Middle frontal gyrus (tissue), 1 donor: ENCODE measurements at regions not wholly inside any gene's neighbourhood (a gene's known extent, or its start where the extent isn't known, plus 50 kb on each side); places are given as distances from the start of the nearest gene placed in this dataset.

ENCODE experiments used
- DNase-seq: peaks from one replicate; pipeline ENCODE4 v3.0.0-alpha.2; 2015; ENCODE audit warnings: low spot score; ENCODE audit errors: extremely low spot score

GRCh38 chr5:98639274-98639673 is 134.2 kb upstream of the RGMB start:
- DNase-seq, result no peak

GRCh38 chr5:98641671-98642070 is 131.8 kb upstream of the RGMB start:
- DNase-seq, result no peak

- DNase-seq, result no peak
These were observed 129.9 kb upstream of the RGMB start for GRCh38 chr5:98643569-98643968.

DNA sequence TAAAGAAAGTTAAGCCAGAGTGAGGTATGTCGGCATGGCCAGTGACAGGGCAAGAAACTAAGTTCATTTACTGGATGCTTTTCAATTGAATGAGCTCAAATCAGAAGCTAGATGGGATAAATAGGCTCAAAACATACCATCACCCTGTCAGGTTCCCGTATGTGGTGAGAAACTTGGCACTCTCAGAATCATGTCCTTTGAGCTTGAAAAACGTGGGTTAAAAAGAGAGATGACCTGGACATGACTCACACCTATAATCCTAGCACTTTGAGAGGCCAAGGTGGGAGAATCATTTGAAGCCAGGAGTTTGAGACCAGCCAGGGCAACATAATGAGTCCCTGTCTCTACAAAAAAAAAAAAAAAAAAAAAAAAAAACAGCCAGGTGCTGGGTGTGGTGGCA is 121.7 kb upstream of the RGMB start:
- DNase-seq, result no peak

DNA sequence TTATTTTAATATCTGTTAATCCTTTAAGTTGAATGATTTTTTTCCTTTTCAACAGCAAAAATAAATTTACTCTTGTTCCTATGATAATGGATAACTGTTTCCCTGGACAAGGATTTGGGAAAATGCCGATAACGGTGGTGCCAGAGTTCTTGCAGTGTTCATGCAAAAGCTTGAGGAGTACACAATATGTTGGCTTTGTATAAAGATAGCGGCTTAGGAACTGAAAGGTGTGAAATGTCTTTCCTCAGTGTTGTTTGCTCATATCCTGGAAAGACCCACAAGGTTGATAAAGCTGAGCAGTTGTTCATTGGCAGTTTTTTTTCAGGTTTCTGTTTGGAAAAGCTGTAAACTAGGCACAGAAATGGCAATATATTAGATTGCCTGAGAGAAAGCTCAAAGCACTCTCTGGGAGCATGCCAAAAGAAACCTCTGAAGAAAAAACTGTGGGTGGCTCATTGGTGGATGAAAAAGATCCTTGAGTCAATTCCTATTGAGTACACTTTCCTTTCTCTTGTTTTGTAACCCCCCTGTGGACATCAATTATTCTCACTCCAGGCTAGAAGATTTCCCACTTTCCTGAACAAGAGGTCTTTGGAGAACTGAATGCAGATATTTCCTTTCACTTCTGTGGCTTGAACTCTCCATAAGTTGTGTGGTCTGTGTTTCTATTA is 117.2 kb upstream of the RGMB start:
- DNase-seq, result peak; percentile 3

GRCh38 chr5:98656796-98657195 is 116.7 kb upstream of the RGMB start:
- no peak for DNase-seq

DNA sequence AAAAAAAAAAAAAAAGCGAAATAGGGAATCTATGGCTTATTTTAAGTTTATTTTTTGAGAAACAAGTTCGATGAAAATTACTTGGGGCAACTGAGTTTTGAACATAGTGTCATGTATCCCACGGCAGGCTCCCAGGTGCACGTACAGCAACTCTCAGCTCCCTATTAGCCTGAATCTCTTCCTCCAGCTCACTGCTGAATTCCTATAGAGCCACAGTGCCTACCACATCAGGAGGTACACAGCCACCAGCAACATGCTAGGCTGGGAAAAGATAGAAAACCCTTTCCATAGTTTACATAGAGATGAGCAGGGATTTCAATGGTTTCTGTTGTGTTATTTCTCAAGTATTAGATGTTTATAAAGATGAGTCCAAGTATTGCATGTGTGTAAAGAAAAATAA is 115.9 kb upstream of the RGMB start:
- DNase-seq, result no peak

- DNase-seq, result no peak
These were observed 109.9 kb upstream of the RGMB start for GRCh38 chr5:98663521-98663920.

DNA sequence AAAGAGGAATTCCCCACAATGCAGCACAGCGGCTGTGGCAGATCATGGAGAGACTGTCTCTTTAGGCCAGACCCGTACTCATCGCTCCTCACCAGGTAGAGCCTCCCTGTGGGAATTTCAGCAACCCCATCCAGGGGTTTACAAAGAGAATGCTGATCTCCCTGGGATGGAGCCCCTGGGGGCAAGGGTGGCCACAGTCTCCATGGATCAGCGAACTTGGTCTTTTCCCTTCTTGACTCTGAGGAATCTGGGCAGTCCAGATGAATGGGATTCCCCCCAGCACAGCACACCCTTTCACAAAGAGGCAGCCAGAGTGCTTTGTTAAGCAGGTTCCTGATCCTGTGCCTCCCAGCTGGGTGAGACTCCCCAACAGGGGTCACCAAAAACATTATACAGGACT is 108.7 kb upstream of the RGMB start:
- no peak for DNase-seq

- no peak for DNase-seq
These were observed 93.5 kb upstream of the RGMB start for GRCh38 chr5:98679963-98680362.

DNA sequence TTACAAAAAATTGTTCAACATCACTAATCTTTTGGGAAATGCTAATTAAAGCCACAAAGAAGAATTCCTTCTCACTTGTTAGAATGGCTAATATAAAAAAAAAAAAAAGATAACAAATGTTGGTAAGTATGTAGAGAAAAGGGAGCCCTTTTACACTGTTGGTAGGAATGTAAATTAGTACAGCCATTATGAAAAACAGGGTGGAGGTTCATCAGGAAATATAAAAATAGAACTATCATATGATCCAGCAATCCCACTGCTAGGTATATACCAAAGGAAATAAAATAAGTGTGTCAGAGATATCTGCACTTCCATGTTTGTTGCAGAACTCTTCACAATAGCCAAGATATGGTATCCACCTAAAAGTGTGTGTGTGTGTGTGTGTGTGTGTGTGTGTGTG is 83.5 kb upstream of the RGMB start:
- no peak for DNase-seq

DNA sequence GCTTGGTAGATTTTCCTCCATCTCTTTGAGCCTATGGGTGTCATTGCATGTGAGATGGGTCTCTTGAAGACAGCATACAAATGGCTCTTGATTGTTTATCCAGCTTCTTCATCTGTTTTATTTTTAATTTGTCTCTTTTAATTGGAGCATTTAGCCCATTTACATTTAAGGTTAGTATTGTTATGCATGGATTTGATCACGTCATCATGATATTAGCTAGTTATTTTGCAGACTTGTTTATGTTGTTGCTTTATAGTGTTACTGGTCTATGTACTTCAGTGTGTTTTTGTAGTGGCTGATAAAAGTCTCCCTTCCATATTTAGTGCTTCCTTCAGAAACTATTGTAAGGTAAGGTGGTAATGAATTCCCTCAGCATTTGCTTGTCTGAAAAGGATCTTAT is 78.6 kb upstream of the RGMB start:
- DNase-seq, result no peak

- no peak for DNase-seq
These were observed 75.1 kb upstream of the RGMB start for GRCh38 chr5:98698359-98698758.

DNA sequence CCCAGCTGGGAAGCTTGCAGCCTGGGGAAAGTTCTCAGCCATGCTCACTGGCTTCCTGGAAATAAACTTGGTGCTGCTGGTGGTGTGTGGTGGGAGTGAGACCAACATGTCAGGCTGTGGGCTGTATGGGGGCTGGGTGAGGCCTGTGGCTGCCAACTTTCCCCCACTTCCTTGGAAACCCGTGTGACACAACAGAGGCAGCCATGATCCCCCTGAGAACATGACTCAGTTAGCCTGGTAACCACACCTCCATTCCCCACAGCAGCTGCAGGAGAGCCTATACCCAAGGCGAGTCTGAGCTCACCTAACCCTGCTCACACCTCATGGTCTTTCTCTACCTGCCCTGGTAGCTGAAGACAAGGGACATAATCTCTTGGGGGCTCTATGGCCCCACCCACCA is 72.7 kb upstream of the RGMB start:
- no peak for DNase-seq

DNA sequence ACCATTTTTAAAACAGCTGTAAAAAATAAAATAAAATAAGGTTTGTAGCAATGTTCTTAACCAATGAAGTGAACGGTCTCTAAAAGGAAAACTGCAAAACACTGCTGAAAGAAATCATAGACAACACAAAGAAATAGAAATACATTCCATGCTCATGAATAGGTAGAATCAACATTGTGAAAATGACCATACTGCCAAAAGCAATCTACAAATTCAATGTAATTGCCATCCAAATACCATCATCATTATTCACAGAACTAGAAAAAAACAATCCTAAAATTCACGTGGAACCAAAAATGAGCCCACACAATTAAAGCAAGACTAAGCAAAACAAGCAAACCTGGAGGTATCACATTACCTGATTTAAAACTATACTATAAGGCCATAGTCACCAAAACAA is 67.6 kb upstream of the RGMB start:
- DNase-seq, result no peak

DNA sequence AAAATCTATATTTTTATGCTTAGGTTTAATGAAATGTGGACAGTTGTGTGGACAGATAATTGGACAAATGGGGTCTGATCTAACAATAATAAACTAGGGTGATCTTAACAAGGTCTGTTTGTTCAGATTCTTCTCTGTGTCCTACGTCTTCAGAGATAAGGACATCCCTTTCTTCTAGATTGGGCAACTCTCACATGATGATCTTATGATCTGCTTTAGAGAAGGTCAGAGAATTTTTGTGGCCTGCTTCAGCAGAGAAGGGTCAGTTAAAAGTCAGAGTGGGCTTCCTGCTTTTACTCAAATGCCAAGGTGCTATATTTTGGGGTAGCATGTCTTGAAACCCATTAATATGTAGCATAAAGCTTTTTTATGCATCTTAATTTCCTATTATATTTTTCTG is 63.8 kb upstream of the RGMB start:
- no peak for DNase-seq

- no peak for DNase-seq
These were observed 60.4 kb upstream of the RGMB start for GRCh38 chr5:98713027-98713426.

DNA sequence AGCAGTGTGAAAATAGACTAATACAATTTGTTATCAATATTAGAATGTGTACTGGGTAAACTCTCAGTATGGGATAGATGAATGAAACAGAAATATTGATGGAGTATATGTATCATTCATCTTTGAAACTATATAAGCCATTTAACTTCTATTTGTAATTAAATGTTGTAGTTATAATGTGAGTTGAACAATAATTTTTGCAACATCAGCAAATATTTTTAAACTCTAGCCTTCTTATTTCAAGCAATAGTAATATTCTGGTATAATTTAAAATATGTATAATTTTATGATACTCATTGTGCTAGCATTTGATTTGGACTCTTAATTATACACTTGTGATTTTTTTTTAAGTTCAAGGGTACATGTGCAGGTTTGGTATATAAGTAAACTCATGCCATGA is 59.6 kb upstream of the RGMB start:
- DNase-seq, result no peak

GRCh38 chr5:98714710-98715288 is 58.7 kb upstream of the RGMB start:
- no peak for DNase-seq

- DNase-seq, result no peak
These were observed 52.1 kb upstream of the RGMB start for GRCh38 chr5:98721231-98721928.

GRCh38 chr5:98722188-98722587 is 51.3 kb upstream of the RGMB start:
- DNase-seq, result no peak

DNA sequence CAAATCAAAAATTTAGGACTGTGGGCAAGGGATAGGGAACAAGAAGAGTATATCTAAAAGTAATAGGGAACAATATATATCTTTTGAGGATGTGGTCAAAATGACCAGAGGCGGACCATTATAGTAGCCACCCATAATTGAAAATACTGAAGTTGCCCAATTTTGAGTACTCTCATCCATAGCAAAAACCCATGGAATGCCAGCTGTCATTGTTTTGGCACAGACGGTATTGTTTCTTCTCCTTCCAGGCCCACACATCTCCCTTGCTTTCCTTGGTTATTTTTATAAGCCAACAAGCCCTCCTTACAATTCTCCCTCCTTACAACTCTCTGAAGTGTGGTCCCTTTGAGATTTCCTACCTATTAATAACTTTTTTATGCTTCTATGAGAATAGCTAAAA is 50.4 kb upstream of the RGMB start:
- no peak for DNase-seq
